Ovary (tissue), 3 donors: ENCODE measurements at regions not wholly inside any gene's neighbourhood (a gene's known extent, or its start where the extent isn't known, plus 50 kb on each side); places are given as distances from the start of the nearest gene placed in this dataset.

Experiments used
- CTCF ChIP-seq, 3 donors: fragments of 450-650 bp in 2 of 3; fragments of 200-600 bp in 1 of 3; IDR thresholded peaks; one replicate each; pipeline versions ENCODE4 v1.5.1 to v1.8.0; 2016 to 2022; ENCODE audit warnings: antibody characterized with exemption in 3 of 3, mild to moderate bottlenecking in 1 of 3
- EP300 ChIP-seq: sonication (generic); formaldehyde crosslinking; IDR thresholded peaks from one replicate; pipeline ENCODE4 v1.6.1; 2017; ENCODE audit warnings: antibody characterized with exemption
- POLR2A ChIP-seq: fragments of 450-650 bp; IDR thresholded peaks from one replicate; pipeline ENCODE4 v1.6.1; 2017; ENCODE audit warnings: antibody characterized with exemption, mild to moderate bottlenecking, moderate library complexity
- donor health status: DM: no; HTN: no; CAD: no.

GRCh38 chr4:15233626-15234025 lies 194.2 kb upstream of the C1QTNF7 start:
- TF ChIP-seq POLR2A: no peak
- TF ChIP-seq CTCF (IDR thresholded peaks at IDR 0.05): no peak
- no peak for TF ChIP-seq EP300
